BJ (cell line): ENCODE measurements at regions not wholly inside any gene's neighbourhood (a gene's known extent, or its start where the extent isn't known, plus 50 kb on each side); places are given as distances from the start of the nearest gene placed in this dataset.

Source experiments
- CTCF ChIA-PET: fragments of 350-600 bp; formaldehyde crosslinking; extraction: SDS; loops from one replicate; lab custom pipeline; 2021; ENCODE audit warnings: antibody characterized with exemption, inconsistent platforms; lab: Yijun Ruan, JAX
- POLR2A ChIA-PET: fragments of 300-600 bp; sonication (Branson Sonifier 250); formaldehyde crosslinking; extraction: SDS; loops from one replicate; lab custom pipeline; 2021; ENCODE audit warnings: antibody characterized with exemption; lab: Charles Lee
- DNase-seq: peaks from one replicate; pipeline ENCODE4 v3.0.0-alpha.2; 2011; ENCODE audit warnings: low read depth
- H3K27me3 ChIP-seq: 2 replicates; pipeline ENCODE4 v1.6.0; 2011; ENCODE audit warnings: low read length; ENCODE audit not compliant: control insufficient read depth, insufficient read depth
- H3K36me3 ChIP-seq: 2 replicates; pipeline ENCODE4 v1.5.1; 2011; ENCODE audit warnings: low read length; ENCODE audit not compliant: control insufficient read depth, insufficient read depth
- H3K4me3 ChIP-seq: 2 replicates; pipeline ENCODE4 v1.5.1; 2011; ENCODE audit warnings: low read depth, mild to moderate bottlenecking, control low read depth, low read length
- TF ChIP-seq, protein P1 (sequence below): IDR thresholded peaks from 2 replicates; pipeline ENCODE4 v1.5.1; 2011; ENCODE audit warnings: low read depth, mild to moderate bottlenecking, control low read depth, inconsistent platforms, low read length, moderate library complexity; ENCODE audit not compliant: insufficient read depth

DNA sequence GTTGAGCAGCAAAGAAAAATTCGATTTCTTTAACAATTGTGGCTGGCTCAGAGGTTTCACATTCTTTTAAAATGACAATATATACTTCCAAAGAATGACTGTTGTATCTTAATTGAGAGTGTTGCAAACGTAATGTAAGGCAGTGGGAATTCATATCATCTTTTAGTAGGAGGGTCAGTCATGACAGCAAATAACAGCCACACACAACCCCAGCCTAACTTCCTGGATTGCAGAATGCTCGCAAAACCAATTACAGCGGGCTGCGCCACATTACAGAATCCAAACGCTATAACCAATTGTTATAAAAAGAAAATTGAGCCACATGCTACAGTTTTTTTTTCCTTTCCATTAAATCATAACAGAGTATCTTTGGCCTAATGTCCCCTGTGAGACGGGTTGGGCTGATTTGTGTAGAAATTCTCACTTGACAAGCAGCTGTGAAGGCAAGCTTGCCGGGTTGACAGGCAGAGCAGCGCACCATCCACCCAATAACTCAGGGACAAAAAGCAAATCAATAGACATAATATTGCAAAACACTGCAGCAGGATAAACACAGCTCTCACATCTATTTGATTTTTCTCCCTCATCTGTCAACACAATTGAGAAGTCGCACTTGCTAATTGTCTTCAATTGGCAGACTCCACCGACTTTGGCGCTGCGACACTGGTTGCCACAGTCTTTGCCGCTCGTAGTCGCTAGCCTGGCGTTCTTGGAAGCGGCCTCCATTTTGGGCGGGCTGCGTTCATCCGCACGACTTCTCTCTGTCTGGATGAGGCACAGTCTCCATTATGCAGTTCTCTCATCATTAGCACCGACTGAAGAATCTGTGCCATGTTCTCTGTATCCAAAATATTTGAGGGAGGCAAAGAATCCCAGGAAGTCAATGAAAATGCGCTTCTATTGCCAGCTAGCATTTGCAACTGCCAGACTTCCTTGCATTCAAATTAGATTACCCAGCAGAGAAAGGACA lies 95.0 kb upstream of the CCDC68 start:
- TF ChIP-seq, protein P1, sequence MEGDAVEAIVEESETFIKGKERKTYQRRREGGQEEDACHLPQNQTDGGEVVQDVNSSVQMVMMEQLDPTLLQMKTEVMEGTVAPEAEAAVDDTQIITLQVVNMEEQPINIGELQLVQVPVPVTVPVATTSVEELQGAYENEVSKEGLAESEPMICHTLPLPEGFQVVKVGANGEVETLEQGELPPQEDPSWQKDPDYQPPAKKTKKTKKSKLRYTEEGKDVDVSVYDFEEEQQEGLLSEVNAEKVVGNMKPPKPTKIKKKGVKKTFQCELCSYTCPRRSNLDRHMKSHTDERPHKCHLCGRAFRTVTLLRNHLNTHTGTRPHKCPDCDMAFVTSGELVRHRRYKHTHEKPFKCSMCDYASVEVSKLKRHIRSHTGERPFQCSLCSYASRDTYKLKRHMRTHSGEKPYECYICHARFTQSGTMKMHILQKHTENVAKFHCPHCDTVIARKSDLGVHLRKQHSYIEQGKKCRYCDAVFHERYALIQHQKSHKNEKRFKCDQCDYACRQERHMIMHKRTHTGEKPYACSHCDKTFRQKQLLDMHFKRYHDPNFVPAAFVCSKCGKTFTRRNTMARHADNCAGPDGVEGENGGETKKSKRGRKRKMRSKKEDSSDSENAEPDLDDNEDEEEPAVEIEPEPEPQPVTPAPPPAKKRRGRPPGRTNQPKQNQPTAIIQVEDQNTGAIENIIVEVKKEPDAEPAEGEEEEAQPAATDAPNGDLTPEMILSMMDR = no peak
- Histone ChIP-seq H3K27me3 (peaks cover 3% of the 10 kb centered on the region), H3K36me3 (no peaks in the 10 kb centered on the region), H3K4me3 (no peak overlapping the region)
- no peak for DNase-seq
- ChIA-PET POLR2A (no interaction called here), CTCF (no interaction called here)

DNA sequence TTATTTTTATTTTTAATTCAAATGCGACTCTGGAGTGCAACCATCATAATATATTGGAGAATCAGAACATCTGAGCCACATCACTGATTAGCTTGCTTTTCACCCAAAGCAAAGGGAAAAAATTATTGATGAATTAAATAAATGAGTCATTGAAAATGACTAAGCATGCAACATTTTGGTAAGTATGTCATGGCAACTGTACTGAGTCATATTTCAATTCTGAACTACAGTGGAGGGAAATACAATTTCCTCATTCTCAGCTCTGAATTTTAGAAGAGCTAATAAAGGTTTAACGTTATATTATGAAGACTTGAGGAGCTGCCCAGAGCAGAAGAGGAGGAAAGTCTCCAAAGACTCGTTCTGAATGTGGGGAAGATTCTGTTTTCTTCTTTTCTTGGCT lies 89.6 kb upstream of the CCDC68 start:
- no peak for DNase-seq
- Histone ChIP-seq H3K27me3 (no peaks in the 10 kb centered on the region), H3K36me3 (no peaks in the 10 kb centered on the region), H3K4me3 (no peak overlapping the region)
- TF ChIP-seq, protein P1 = no peak
- CTCF ChIA-PET = no interaction called here
- POLR2A ChIA-PET = no interaction called here

DNA sequence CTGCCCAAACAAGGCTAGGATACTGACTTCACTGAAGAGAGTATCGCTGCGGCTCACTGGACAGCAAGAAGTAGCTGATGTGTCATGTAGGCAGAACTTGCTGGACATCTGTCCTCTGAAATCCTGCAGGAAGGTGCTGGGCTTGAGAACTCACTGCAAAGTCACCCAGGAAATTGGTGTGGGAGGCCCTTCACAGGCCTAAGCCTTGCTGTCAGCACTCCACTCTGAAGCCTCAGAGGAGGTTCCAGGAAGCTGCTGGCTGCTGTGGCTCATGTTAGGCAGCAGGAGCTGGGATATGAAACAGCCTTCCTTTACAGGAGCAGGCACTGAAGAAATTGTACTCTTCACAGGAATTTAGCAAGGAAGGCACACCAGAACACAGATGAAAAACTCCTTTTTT lies 88.3 kb upstream of the CCDC68 start:
- Histone ChIP-seq H3K36me3 (no peaks in the 10 kb centered on the region), H3K4me3 (no peak overlapping the region), H3K27me3 (no peaks in the 10 kb centered on the region)
- no peak for DNase-seq
- CTCF ChIA-PET = no interaction called here
- POLR2A ChIA-PET = no interaction called here
- TF ChIP-seq, protein P1 = no peak

DNA sequence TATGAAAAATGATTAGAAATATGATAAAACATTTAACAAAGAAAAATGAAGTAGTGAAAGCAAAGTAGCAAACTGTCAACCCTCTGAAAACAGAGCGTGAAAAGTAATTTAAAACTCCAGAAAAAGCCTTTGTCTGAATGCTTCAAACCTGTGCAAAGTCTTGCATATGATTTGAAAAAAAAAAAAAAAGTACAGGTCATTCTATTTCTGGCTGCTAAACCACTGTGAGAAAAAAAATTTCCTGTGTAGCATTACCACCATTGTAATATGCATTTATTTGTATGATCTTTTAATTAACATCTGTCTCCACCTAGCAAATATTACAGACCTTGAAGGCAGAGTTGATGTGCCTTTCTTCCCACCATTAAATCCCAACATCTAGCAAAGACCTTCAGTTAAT lies 82.1 kb upstream of the CCDC68 start:
- POLR2A ChIA-PET = no interaction called here
- TF ChIP-seq, protein P1 = no peak
- no peak for DNase-seq
- CTCF ChIA-PET = no interaction called here
- Histone ChIP-seq H3K27me3 (peaks cover 1% of the 10 kb centered on the region; the same call in 1 of the 2 replicates), H3K36me3 (no peaks in the 10 kb centered on the region), H3K4me3 (no peak overlapping the region)

DNA sequence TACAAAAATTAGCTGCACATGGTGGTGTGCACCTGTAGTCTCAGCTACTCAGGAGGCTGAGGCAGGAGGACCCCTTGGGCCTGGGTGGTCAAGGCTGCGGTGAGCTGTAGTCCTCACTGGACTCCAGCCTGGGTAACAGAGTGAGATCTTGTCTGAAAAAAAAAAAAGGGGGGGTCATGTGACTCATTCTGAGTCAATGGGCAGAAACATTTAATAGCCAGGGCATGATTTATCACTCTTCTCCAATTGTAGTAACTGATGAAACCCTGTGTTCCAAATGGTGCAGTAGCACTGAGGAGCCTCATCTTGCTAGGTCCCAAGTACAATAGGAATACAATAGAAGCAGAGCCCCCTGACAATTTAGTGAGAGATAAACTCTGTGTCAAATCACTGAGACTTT lies 78.9 kb upstream of the CCDC68 start:
- Histone ChIP-seq H3K4me3 (no peak overlapping the region), H3K36me3 (no peaks in the 10 kb centered on the region), H3K27me3 (peaks cover 1% of the 10 kb centered on the region; the same call in 1 of the 2 replicates)
- ChIA-PET CTCF (no interaction called here), POLR2A (no interaction called here)
- no peak for DNase-seq
- TF ChIP-seq, protein P1 = no peak
